ENCODE measurements at regions not wholly inside any gene's neighbourhood (a gene's known extent, or its start where the extent isn't known, plus 50 kb on each side); places are given as distances from the start of the nearest gene placed in this dataset.

GRCh38 chr12:98359856-98360255 is 155.5 kb upstream of the TMPO start:
- TF ChIP-seq, protein P1, sequence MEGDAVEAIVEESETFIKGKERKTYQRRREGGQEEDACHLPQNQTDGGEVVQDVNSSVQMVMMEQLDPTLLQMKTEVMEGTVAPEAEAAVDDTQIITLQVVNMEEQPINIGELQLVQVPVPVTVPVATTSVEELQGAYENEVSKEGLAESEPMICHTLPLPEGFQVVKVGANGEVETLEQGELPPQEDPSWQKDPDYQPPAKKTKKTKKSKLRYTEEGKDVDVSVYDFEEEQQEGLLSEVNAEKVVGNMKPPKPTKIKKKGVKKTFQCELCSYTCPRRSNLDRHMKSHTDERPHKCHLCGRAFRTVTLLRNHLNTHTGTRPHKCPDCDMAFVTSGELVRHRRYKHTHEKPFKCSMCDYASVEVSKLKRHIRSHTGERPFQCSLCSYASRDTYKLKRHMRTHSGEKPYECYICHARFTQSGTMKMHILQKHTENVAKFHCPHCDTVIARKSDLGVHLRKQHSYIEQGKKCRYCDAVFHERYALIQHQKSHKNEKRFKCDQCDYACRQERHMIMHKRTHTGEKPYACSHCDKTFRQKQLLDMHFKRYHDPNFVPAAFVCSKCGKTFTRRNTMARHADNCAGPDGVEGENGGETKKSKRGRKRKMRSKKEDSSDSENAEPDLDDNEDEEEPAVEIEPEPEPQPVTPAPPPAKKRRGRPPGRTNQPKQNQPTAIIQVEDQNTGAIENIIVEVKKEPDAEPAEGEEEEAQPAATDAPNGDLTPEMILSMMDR (IDR thresholded peaks at IDR 0.05) = no peak
- no peak for TF ChIP-seq POLR2A (IDR thresholded peaks at IDR 0.05)

Data from tibial nerve (tissue), 3 donors.